ENCODE measurements at regions not wholly inside any gene's neighbourhood (a gene's known extent, or its start where the extent isn't known, plus 50 kb on each side); places are given as distances from the start of the nearest gene placed in this dataset.

- TF ChIP-seq POLR2A (IDR thresholded peaks at IDR 0.05), result no peak
- TF ChIP-seq CTCF (IDR thresholded peaks at IDR 0.05), result no peak
Measured at GRCh38 chr7:68224041-68224741, 1227.6 kb downstream of the TYW1 start.
